HL-60 (cell line): ENCODE measurements at regions not wholly inside any gene's neighbourhood (a gene's known extent, or its start where the extent isn't known, plus 50 kb on each side); places are given as distances from the start of the nearest gene placed in this dataset.

Experiments
- DNase-seq, 2 experiments: peaks; one replicate each; pipeline ENCODE4 v3.0.0-alpha.2; 2010 to 2020; ENCODE audit warnings: low read depth in 1 of 2, low spot score in 1 of 2
- H3K27ac ChIP-seq: fragments of 250-450 bp; sonication (Bioruptor Pico); replicated peaks from 2 replicates; pipeline ENCODE4 v1.5.1; 2020; ENCODE audit warnings: mild to moderate bottlenecking, moderate library complexity
- H3K27me3 ChIP-seq: fragments of 250-450 bp; sonication (Bioruptor Pico); 2 replicates; pipeline ENCODE4 v1.5.1; 2021; ENCODE audit warnings: mild to moderate bottlenecking, moderate library complexity; ENCODE audit not compliant: insufficient read depth, poor library complexity, severe bottlenecking
- H3K4me3 ChIP-seq: replicated peaks from 2 replicates; pipeline ENCODE4 v1.5.1; 2011; ENCODE audit warnings: mild to moderate bottlenecking, control low read depth, low read length; ENCODE audit not compliant: insufficient read depth
- CTCF ChIP-seq: IDR thresholded peaks from one replicate; pipeline ENCODE4 v1.5.1; 2011; ENCODE audit warnings: low read length, control low read depth, inconsistent platforms; ENCODE audit not compliant: insufficient read depth
- GABPA ChIP-seq: IDR thresholded peaks from 2 replicates; pipeline ENCODE4 v1.6.1; 2012; ENCODE audit warnings: low read depth
- POLR2AphosphoS5 ChIP-seq: IDR thresholded peaks from 2 replicates; pipeline ENCODE4 v1.6.1; 2012; ENCODE audit warnings: low read depth
- REST ChIP-seq: IDR thresholded peaks from 2 replicates; pipeline ENCODE4 v1.6.1; 2012; ENCODE audit warnings: low read depth; ENCODE audit not compliant: insufficient replicate concordance
- SPI1 ChIP-seq: IDR thresholded peaks from 2 replicates; pipeline ENCODE4 v1.6.1; 2012; ENCODE audit warnings: low read depth, mild to moderate bottlenecking, borderline replicate concordance

- no peak for TF ChIP-seq SPI1
- no peak for TF ChIP-seq REST
- no peak for TF ChIP-seq GABPA
- TF ChIP-seq CTCF, result no peak
- no peak for TF ChIP-seq POLR2AphosphoS5
- no peak for DNase-seq
- no peak overlapping the region for H3K27ac ChIP-seq
- no peaks in the 10 kb centered on the region for H3K27me3 ChIP-seq
- H3K4me3 ChIP-seq, result no peak overlapping the region
Observed at GRCh38 chr4:59387759-59388758, 1812.1 kb upstream of the ADGRL3 start.

- Histone ChIP-seq H3K27ac (no peak overlapping the region), H3K27me3 (no peaks in the 10 kb centered on the region), H3K4me3 (no peak overlapping the region)
- no peak for DNase-seq
- no peak for TF ChIP-seq GABPA
- TF ChIP-seq SPI1, result no peak
- no peak for TF ChIP-seq REST
- no peak for TF ChIP-seq POLR2AphosphoS5
- no peak for TF ChIP-seq CTCF
Observed at GRCh38 chr4:59393780-59394179, 1806.3 kb upstream of the ADGRL3 start.

GRCh38 chr4:59400334-59400733, 1799.8 kb upstream of the ADGRL3 start:
- Histone ChIP-seq H3K27me3 (no peaks in the 10 kb centered on the region), H3K27ac (no peak overlapping the region), H3K4me3 (no peak overlapping the region)
- TF ChIP-seq SPI1 (no peak), CTCF (no peak), POLR2AphosphoS5 (no peak), GABPA (no peak), REST (no peak)
- no peak for DNase-seq
